NT2/D1 (cell line): ENCODE measurements at regions not wholly inside any gene's neighbourhood (a gene's known extent, or its start where the extent isn't known, plus 50 kb on each side); places are given as distances from the start of the nearest gene placed in this dataset.

Source experiments
- SUZ12 ChIP-seq: IDR thresholded peaks from 2 replicates; pipeline ENCODE4 v1.6.1; 2011; ENCODE audit not compliant: insufficient read length, insufficient read depth; ENCODE audit errors: extremely low read depth
- YY1 ChIP-seq: IDR thresholded peaks from 2 replicates; pipeline ENCODE4 v1.6.1; 2011; ENCODE audit not compliant: insufficient read length, insufficient read depth
- ZNF274 ChIP-seq: IDR thresholded peaks from 2 replicates; pipeline ENCODE4 v1.6.1; 2011; ENCODE audit warnings: mild to moderate bottlenecking, low read depth, low read length

GRCh38 chr15:62378772-62379498 lies 213.8 kb upstream of the C2CD4B start:
- no peak for TF ChIP-seq SUZ12
- TF ChIP-seq YY1 = no peak
- no peak for TF ChIP-seq ZNF274
